ENCODE measurements at regions not wholly inside any gene's neighbourhood (a gene's known extent, or its start where the extent isn't known, plus 50 kb on each side); places are given as distances from the start of the nearest gene placed in this dataset.
"Not testable (repeated sequence)": the region's sequence is repeated elsewhere in the genome, so short reads cannot be mapped to it uniquely, and the experiment has no call there.

GRCh38 chr4:12651876-12652275 is 832.3 kb downstream of the RAB28 start:
- DNase-seq: no peak

GRCh38 chr4:12645732-12646131 is 838.4 kb downstream of the RAB28 start:
- DNase-seq: no peak

GRCh38 chr4:12644261-12644660 is 839.9 kb downstream of the RAB28 start:
- no peak for DNase-seq

- no peak for DNase-seq
Measured at GRCh38 chr4:12636191-12636590, 847.9 kb downstream of the RAB28 start.

GRCh38 chr4:12635629-12636028 is 848.5 kb downstream of the RAB28 start:
- DNase-seq: no peak

GRCh38 chr4:12633053-12633651 is 851.0 kb downstream of the RAB28 start:
- DNase-seq: peak; percentile 84

- no peak for DNase-seq
Measured at GRCh38 chr4:12615822-12616221, 868.3 kb downstream of the RAB28 start.

- DNase-seq: no peak
Measured at GRCh38 chr4:12612876-12613275, 871.3 kb downstream of the RAB28 start.

- DNase-seq: not testable (repeated sequence)
Measured at GRCh38 chr4:12609212-12609875, 874.8 kb downstream of the RAB28 start.

- no peak for DNase-seq
Measured at GRCh38 chr4:12595986-12596385, 888.2 kb downstream of the RAB28 start.

- no peak for DNase-seq
Measured at GRCh38 chr4:12595489-12595888, 888.7 kb downstream of the RAB28 start.

GRCh38 chr4:12588582-12588981 is 895.6 kb downstream of the RAB28 start:
- no peak for DNase-seq

GRCh38 chr4:12586242-12587006 is 897.7 kb downstream of the RAB28 start:
- DNase-seq: no peak

GRCh38 chr4:12584116-12584875 is 899.8 kb downstream of the RAB28 start:
- no peak for DNase-seq

- DNase-seq: no peak
Measured at GRCh38 chr4:12583275-12583674, 900.9 kb downstream of the RAB28 start.

GRCh38 chr4:12580787-12581186 is 903.4 kb downstream of the RAB28 start:
- no peak for DNase-seq

- DNase-seq: no peak
Measured at GRCh38 chr4:12579172-12579571, 905.0 kb downstream of the RAB28 start.

- DNase-seq: no peak
Measured at GRCh38 chr4:12576409-12576808, 907.7 kb downstream of the RAB28 start.

GRCh38 chr4:12573716-12574115 is 910.4 kb downstream of the RAB28 start:
- DNase-seq: no peak

GRCh38 chr4:12562476-12563140 is 921.5 kb downstream of the RAB28 start:
- DNase-seq: no peak

GRCh38 chr4:12562021-12562420 is 922.1 kb downstream of the RAB28 start:
- no peak for DNase-seq

- no peak for DNase-seq
Measured at GRCh38 chr4:12555011-12555410, 929.1 kb downstream of the RAB28 start.

- DNase-seq: no peak
Measured at GRCh38 chr4:12548678-12549077, 935.5 kb downstream of the RAB28 start.

Data from activated CD4-positive, alpha-beta T cell treated with anti-CD3 and anti-CD28 coated beads for 48 hours (primary cell).